ENCODE measurements at regions not wholly inside any gene's neighbourhood (a gene's known extent, or its start where the extent isn't known, plus 50 kb on each side); places are given as distances from the start of the nearest gene placed in this dataset.

DNA sequence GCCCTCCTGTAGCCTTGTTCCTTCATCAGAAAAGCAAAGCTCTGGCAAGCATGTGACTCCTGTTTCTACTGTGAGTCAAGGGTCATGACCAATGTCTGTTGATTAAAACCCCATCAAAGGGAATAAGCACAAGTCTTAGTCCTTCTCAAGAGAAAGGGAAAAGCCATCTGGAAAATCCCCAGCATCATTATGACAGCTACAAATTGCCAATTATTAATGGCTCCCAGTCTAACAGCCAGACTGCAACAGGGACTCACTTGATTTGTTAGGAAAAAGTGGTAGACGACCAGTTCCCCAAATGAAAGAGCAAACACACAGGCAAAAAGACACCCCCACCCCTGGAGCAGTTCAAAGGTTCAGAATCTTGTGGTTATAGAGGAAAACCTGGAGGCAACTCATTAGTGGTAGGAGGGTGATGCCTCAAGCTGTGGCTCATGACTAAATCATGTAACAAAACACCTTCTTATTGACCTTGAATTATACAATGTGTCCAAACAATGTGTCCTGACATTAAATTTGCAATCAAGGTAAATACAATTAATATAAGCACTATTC is 315.7 kb downstream of the HNRNPD start:
- DNase-seq = no peak
- Histone ChIP-seq H3K9ac (ENCODE audit: low read depth in 2 of 2, low read length in 2 of 2) (no peak overlapping the region), H3K9me3 (no peaks in the 10 kb centered on the region), H3K4me3 (no peak overlapping the region), H3K27me3 (no peaks in the 10 kb centered on the region), H3K36me3 (no peaks in the 10 kb centered on the region), H3K27ac (no peak overlapping the region), H3K4me1 (no peaks in the 10 kb centered on the region)
- TF ChIP-seq, protein P1, sequence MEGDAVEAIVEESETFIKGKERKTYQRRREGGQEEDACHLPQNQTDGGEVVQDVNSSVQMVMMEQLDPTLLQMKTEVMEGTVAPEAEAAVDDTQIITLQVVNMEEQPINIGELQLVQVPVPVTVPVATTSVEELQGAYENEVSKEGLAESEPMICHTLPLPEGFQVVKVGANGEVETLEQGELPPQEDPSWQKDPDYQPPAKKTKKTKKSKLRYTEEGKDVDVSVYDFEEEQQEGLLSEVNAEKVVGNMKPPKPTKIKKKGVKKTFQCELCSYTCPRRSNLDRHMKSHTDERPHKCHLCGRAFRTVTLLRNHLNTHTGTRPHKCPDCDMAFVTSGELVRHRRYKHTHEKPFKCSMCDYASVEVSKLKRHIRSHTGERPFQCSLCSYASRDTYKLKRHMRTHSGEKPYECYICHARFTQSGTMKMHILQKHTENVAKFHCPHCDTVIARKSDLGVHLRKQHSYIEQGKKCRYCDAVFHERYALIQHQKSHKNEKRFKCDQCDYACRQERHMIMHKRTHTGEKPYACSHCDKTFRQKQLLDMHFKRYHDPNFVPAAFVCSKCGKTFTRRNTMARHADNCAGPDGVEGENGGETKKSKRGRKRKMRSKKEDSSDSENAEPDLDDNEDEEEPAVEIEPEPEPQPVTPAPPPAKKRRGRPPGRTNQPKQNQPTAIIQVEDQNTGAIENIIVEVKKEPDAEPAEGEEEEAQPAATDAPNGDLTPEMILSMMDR (IDR thresholded peaks at IDR 0.05) = no peak
- intact Hi-C loops (cut with DNase I) = no loop called here

- intact Hi-C loops (cut with DNase I) = no loop called here
- H3K9me3 ChIP-seq = no peaks in the 10 kb centered on the region
- H3K27me3 ChIP-seq = no peaks in the 10 kb centered on the region
- H3K9ac ChIP-seq (ENCODE audit: low read depth in 2 of 2, low read length in 2 of 2) = no peak overlapping the region
- H3K4me1 ChIP-seq = no peaks in the 10 kb centered on the region
- H3K4me3 ChIP-seq = no peak overlapping the region
- H3K36me3 ChIP-seq = no peaks in the 10 kb centered on the region
- H3K27ac ChIP-seq = no peak overlapping the region
- no peak for DNase-seq
- TF ChIP-seq, protein P1 (IDR thresholded peaks at IDR 0.05) = no peak
These were observed 318.6 kb downstream of the HNRNPD start for GRCh38 chr4:82055156-82055555.

DNA sequence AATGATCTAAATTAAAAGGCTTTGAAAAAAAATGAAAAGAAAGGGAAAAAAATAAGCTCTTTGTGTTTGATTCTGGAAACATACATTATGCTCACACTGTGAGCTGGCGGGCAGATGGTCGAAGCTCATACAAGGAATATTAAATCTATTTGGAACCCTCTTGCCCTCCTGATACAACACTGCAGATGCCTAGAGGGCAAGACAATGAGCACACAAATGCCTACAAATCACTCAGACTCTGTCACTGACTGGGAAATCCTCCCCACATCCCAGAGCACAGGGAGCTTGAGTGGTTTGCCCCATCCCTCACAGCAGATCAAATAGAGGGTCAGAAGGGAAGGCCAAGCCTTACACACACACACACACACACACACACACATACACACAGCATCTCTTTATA is 320.4 kb downstream of the HNRNPD start:
- TF ChIP-seq, protein P1 (IDR thresholded peaks at IDR 0.05) = no peak
- Histone ChIP-seq H3K27me3 (no peaks in the 10 kb centered on the region), H3K4me3 (no peak overlapping the region), H3K9ac (ENCODE audit: low read depth in 2 of 2, low read length in 2 of 2) (no peak overlapping the region), H3K9me3 (no peaks in the 10 kb centered on the region), H3K27ac (no peak overlapping the region), H3K36me3 (no peaks in the 10 kb centered on the region), H3K4me1 (no peaks in the 10 kb centered on the region)
- DNase-seq = no peak
- intact Hi-C loops (cut with DNase I) = no loop called here

DNA sequence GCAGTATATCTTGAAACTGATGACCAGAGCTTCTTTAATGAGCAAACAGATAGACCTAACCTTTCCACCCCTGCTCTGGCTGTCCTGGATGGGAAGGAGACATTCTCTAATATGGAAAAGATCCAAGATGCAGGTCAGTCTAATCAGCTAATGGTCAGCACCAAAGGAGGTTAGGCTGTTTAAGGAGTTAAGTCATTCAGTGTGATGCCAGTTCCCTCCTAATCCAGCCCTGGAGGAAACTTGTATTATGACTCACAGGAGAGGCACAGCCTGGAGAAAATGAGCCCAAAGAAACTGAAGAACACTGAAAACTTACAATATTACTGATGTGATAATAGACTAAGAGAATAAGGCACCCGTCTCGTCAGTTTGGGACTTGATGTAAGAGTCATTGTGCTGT is 323.0 kb downstream of the HNRNPD start:
- H3K36me3 ChIP-seq = no peaks in the 10 kb centered on the region
- no peak overlapping the region for H3K4me3 ChIP-seq
- intact Hi-C loops (cut with DNase I) = no loop called here
- TF ChIP-seq, protein P1 (IDR thresholded peaks at IDR 0.05) = no peak
- no peak for DNase-seq
- no peak overlapping the region for H3K27ac ChIP-seq
- H3K4me1 ChIP-seq = no peaks in the 10 kb centered on the region
- H3K27me3 ChIP-seq = peaks cover under 1% of the 10 kb centered on the region
- no peak overlapping the region for H3K9ac ChIP-seq (ENCODE audit: low read depth in 2 of 2, low read length in 2 of 2)
- H3K9me3 ChIP-seq = no peaks in the 10 kb centered on the region

DNA sequence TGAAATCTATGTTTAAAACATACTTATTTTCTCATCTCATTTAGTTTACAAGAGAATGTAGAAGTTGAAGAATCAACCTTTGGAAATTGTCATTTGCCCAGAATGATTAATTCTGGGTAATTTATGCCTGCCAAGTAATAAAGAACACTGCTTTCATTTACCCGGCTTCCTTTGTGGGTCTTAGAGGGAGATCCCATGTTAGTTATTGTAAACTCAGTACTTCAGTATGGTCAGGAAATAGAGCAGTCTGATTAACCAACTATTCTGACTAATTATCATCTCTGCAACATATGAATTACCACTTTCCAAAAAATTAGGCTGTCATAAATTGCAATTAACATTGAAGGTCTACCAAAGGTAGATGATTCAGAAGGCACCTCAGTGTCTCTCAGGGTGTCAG is 324.5 kb downstream of the HNRNPD start:
- no peaks in the 10 kb centered on the region for H3K9me3 ChIP-seq
- no peak overlapping the region for H3K9ac ChIP-seq (ENCODE audit: low read depth in 2 of 2, low read length in 2 of 2)
- no peaks in the 10 kb centered on the region for H3K36me3 ChIP-seq
- TF ChIP-seq, protein P1 (IDR thresholded peaks at IDR 0.05) = no peak
- H3K4me3 ChIP-seq = no peak overlapping the region
- H3K27me3 ChIP-seq = peaks cover 5% of the 10 kb centered on the region
- H3K4me1 ChIP-seq = no peaks in the 10 kb centered on the region
- no peak for DNase-seq
- intact Hi-C loops (cut with DNase I) = no loop called here
- no peak overlapping the region for H3K27ac ChIP-seq

Measured in colonic mucosa (tissue), 4 donors.